ENCODE measurements at regions not wholly inside any gene's neighbourhood (a gene's known extent, or its start where the extent isn't known, plus 50 kb on each side); places are given as distances from the start of the nearest gene placed in this dataset.

GRCh38 chr4:11072999-11073398 lies 355.7 kb downstream of the HS3ST1 start:
- no peak for TF ChIP-seq ZNF580 (tag by site-specific recombination; IDR thresholded peaks at IDR 0.05)
- no peak for TF ChIP-seq RBAK (tag by site-specific recombination; IDR thresholded peaks at IDR 0.05)
- TF ChIP-seq GLI4 (tag by site-specific recombination; IDR thresholded peaks at IDR 0.05), result no peak
- no peak for TF ChIP-seq ZNF175 (tag by site-specific recombination; IDR thresholded peaks at IDR 0.05)
- TF ChIP-seq CTCF (tag by site-specific recombination; IDR thresholded peaks at IDR 0.05), result no peak
- TF ChIP-seq ZSCAN23 (tag by site-specific recombination; IDR thresholded peaks at IDR 0.05), result no peak
- no peak for TF ChIP-seq ATF2 (tag by site-specific recombination; IDR thresholded peaks at IDR 0.05; ENCODE audit: low read depth)
- no peak for TF ChIP-seq ZNF501 (tag by site-specific recombination; IDR thresholded peaks at IDR 0.05)
- TF ChIP-seq ZBTB21 (tag by site-specific recombination; IDR thresholded peaks at IDR 0.05), result no peak
- TF ChIP-seq ZBTB49 (tag by site-specific recombination; IDR thresholded peaks at IDR 0.05; ENCODE audit: low read depth), result no peak
- TF ChIP-seq ZNF140 (tag by site-specific recombination; IDR thresholded peaks at IDR 0.05), result no peak
